ENCODE measurements at regions not wholly inside any gene's neighbourhood (a gene's known extent, or its start where the extent isn't known, plus 50 kb on each side); places are given as distances from the start of the nearest gene placed in this dataset.

DNA sequence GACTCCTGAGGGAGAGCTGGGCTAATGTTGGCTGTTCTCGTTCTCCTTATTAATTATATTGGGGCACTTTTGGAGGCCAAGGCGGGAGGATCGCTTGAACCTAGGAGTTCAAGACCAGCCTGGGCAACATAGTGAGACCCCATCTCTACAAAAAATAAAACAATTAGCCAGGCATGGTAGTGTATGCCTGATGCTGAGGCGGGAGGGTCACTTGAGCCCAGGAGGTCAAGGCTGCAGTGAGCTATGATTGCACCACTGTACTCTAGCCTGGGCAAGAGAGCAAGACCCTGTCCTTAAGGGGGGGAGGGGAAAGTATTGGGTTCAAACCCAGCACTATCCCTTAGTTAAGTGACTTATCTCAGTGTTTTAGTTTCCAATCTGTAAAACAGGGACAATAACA, 70.0 kb upstream of the NBPF3 start:
- TF ChIP-seq EZH2 (IDR thresholded peaks at IDR 0.05; ENCODE audit: low read depth) (no peak), CTCF (conservative IDR thresholded peaks at IDR 0.05) (no peak)

Data from PC-9 (cell line).